ENCODE measurements at regions not wholly inside any gene's neighbourhood (a gene's known extent, or its start where the extent isn't known, plus 50 kb on each side); places are given as distances from the start of the nearest gene placed in this dataset.
A peak's percentile ranks its signal among the peaks of the same experiment; 100 is the strongest.

DNA sequence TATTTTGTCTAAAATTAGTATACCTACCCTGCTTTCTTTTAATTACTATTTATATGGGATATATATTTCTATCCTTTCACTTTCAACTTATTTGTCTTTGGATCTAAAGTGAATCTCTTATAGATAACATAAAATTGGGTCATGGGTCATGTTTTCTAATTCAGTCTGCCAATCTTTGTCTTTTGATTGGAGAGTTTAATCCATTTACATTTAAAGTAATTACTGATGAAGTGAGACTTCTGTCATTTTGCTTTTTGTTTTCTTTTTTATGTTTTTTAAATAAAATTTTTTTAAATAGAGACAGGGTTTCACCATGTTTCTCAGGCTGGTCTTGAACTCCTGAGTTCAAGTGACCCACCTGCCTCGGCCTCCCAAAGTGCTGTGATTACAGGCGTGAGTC lies 50.5 kb upstream of the PRDM1 start:
- DNase-seq (ENCODE audit: low read depth in 4 of 4, low spot score in 1 of 4): no peak

DNA sequence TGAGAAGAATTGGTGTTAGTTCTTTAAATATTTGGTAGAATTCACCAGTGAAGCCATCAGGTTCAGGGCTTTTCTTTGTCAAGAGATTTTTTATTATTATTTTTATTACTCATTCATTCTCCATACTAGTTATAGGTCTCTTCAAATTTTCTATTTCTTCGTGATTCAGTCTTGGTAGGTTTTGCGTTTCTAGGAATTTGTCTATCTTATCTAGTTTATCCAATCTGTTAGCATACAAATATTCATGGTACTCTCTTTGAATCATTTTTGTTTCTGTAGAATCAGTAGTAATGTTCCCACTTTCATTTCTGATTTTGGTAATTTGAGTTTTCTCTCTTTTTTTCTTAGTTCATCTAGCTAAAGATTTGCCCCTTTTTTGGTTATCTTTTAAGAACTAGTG lies 52.3 kb upstream of the PRDM1 start:
- DNase-seq (ENCODE audit: low read depth in 4 of 4, low spot score in 1 of 4): no peak

DNA sequence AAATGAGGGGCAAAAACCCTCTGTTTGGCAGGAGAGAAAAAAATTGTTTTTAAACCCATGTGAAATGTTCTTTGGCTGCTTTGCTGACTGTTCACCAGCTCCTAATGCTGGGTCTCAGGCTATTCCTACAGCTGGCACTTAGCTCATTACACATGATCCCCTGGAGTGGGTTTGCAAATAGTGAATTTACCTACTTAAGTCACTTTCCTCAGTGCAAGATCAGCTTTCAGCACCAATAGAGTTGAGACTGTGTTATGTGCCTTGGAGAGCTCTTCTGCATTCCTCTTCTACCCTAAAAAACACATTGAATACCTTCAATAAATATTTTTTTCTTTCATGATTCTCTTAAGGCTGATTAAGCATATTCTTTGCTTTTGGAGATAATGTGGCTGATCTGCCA lies 58.4 kb upstream of the PRDM1 start:
- no peak for DNase-seq (ENCODE audit: low read depth in 4 of 4, low spot score in 1 of 4)

DNA sequence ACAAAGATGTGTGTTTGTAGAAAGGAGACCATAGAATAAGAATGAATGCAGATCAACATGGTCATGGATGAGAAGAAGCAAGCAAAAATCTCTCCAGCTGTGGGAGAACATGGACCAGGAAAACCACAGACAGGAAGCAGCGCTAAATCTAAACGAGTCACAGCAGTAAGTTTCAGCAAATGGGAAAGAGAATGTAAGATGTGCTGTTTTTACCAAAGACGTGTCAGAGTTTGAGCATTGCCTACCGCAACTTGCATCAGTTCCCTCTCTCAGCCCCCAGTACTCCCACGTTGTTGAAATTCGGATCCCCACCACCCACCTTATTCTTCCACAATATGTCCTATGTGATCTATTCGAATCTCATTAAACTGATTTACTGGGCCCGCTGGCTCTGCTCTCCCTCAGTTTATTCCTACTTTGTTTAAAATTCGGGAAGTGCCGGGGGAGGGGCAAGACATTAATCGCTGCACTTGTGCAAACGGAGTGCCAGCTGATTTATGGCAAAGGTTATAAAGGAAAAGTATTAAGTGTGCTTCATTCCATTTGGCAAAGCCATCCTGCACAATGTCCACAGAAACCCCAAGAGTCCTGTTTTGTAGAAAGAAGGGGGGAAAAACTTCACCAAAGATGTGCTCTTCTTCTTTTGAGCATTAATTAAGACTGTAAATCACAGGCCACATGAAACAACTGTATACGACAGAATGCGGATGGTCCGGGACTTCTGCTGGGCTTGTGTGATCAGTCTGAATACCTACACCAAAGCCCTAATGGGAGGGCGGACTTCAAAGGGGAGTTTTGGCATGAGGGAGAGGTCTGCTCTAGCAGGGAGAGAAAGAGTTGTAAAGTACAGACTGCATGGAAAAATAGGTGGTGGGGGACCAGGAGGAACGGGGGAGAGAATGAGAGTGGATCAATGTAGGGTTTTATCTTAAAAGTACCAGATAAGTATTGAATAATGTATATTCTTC lies 59.1 kb upstream of the PRDM1 start:
- no peak for DNase-seq (ENCODE audit: low read depth in 4 of 4, low spot score in 1 of 4)

DNA sequence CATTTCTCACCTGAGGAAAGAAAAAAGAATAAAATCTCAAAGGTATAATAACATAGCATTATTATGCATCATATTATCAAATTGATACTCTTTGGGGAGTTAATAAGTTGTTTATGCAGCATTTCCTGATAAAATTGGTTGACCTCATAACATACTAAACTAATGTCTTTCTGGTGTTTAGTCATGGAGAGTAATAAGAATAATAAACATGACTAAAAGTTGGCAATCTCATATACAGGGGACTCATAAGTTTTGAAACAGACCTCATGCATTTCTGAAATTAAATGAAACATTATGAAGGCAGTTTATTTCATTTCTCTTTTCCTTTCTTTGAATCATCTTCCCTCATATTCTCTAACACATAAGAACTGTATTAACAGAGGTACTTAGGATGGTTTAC lies 60.5 kb upstream of the PRDM1 start:
- DNase-seq (ENCODE audit: low read depth in 4 of 4, low spot score in 1 of 4): no peak

DNA sequence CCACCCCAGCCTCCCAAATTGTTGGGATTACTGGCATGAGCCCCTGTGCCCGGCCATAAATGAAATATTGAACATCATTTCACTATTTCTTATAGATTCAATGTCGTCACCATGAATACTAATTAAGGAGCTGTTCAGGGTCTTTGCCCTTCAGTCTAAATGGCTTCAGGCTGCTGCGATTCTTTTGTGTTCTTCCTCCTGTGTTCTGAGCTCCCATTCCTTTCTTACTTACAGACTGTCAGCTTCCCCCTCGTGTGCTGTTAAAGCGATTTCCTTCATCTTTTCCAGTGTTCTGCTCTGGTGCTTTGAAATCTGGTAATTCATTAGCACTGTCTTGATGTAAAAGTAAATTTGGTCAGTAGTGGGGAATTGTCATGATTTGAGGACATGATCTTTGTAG lies 63.3 kb upstream of the PRDM1 start:
- DNase-seq (ENCODE audit: low read depth in 4 of 4, low spot score in 1 of 4): no peak

DNA sequence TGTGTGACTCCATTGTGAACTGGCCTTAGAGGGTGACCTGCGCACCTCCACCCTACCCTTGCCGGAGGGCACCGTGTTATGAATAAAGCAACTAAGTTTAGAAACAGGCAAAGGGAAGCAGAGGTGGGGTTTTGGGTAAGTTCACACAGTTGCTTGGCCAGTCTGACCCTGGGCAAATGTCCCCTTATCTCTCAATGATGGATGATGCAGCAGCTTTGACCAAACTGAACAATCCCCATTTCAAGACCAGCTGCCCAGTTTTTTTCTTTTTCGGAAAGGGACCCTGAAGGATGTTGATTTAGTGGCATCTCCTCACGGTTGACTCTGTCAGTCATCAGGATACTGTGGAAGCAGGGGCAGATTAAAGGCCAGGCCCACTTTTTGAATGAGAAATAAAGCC lies 68.7 kb upstream of the PRDM1 start:
- no peak for DNase-seq (ENCODE audit: low read depth in 4 of 4, low spot score in 1 of 4)

DNA sequence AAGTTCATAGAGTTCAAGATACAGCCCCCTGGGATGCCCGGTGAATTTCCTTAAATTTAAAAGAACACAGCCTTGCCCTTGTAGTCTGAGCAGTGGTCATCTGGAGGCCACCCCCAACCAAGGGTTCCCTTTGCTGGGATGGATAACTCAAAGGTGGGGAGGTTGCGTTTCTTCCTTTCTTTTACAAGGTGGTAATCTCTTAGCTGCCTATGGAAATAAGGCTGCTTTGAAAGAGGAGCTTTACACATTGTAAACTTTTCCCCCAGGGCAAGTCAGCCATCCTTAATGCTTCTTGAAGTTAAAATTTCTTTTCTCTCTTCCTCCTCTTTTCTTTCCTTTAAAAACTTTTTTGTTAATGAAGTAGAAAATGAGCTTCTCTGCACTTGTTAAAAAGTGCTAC lies 71.2 kb upstream of the PRDM1 start:
- no peak for DNase-seq (ENCODE audit: low read depth in 4 of 4, low spot score in 1 of 4)

DNA sequence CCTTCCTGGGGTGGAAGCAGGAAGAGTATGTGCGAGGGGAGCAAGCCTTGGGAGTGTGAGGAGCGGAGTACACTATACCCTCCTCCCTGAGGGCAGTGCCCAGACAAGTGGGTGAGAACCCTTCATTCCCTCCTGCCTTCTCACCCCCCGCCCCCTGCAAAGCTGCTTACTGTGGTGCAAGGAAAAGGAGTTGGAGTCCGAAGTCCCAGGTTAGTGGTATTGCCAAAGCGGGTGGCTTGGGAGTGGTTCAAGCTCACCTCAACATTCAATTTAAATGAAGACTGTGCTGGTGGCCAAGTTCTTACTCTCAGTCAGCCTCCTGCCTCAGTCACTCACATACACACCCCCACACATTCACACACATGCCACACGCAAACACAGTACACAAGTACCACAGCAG lies 74.7 kb upstream of the PRDM1 start:
- DNase-seq (ENCODE audit: low read depth in 4 of 4, low spot score in 1 of 4): no peak

DNA sequence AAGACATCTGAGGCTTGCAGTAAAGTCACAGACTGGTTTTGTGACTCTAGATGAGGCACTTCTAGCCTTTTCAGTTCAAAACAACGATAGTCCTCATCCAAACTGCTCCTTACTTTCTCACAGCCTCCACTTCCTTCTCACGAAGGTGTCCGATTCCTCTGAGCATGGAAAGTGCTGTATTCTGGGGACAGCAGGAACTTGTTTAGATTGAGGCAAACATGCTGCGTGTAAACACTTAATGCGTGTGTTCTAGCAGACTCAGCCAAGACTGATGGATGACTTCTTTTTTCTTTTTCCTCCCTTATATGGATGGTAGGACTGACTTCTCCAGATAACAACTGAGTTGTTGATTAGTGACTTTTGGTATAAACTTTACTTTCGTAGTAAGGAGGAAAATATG lies 80.2 kb upstream of the PRDM1 start:
- DNase-seq (ENCODE audit: low read depth in 4 of 4, low spot score in 1 of 4): no peak

DNA sequence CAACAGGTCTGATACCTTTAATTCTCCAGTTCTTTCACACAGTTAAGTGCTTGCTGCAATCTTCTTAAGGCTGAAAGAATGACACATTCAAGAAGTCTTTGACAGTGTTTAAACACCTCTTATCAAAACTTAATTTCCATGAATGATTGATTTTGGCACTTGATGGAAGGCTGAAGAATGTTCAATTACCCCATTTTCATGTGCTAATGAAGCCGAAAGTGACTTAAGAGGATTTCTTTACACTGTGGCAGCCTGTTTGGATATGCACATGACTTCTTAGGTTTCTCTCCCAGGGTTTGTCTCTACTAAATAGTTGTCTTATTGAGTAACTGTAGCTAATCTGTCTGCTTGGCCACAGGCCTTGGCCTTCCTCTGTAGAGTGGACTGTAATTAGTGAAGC lies 81.1 kb upstream of the PRDM1 start:
- no peak for DNase-seq (ENCODE audit: low read depth in 4 of 4, low spot score in 1 of 4)

DNA sequence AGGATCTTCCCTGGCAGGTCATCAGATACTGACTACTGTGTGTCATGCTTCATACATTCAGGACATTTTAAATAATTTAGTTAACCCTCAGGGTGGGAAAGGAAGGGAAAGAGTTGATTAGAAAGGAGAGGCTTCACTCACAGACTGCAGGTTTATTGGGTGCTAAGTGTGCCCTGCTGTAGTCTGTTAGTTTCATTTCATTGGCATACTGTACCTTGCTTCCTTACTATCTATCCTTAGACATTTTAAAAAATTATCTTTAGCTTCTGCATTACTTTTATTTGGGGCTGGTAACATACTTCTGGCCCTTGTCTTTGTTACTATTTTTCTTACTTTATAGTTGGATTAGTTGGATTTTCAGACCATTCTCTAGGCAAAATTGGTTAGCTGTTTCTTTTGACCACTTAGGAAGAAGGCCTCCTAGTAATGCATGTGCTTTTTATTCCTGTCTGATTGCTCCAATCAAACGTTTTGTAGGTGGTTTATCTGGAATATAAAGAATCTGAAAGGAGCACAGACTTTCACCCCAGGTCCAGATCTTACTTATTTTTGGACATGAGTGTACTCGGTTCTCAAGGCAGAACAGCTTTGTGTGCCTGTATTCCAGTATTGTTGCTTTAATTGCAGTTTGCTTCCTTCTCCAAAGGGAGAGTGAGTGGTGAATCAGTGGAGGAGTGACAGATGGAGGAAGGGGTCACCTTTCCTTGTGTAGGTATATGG lies 82.7 kb upstream of the PRDM1 start:
- no peak for DNase-seq (ENCODE audit: low read depth in 4 of 4, low spot score in 1 of 4)

DNA sequence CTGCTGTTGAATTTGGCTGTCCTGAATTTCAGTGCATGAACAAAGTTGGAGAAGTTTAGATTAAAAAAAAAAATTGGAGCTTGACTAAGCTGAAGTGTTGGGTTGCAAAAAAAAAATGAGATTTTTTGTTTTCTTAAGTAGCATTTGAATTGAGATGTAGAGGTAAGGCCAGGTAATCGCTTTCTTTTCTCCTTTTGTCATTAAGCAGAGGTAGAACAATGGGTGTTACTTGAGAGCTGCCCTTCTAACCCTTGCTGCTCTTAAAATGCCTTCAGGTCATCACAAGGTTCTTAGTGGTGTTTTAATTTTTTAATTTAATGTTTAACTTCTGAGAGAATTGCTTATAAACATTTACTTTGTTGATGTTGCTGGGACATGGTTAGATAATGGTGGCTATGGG lies 84.1 kb upstream of the PRDM1 start:
- DNase-seq (ENCODE audit: low read depth in 4 of 4, low spot score in 1 of 4): no peak

DNA sequence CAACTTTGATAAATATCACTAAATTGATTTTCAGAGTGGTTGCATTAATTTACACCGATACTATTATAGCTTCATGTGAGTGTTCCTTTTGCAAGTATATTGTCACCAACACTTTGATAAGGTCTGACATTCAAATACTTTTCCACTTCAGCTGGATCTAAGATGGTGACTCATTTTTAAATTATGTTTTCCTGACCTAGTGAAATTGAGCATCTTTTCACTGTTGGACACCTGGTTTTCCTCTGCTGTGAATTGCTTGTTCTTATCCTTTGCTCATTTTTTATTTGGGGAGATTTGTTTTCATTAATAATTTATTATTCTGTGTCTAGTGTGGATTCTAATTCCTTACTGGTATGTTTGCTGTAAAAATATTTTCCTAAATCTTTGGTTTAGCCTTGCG lies 85.2 kb upstream of the PRDM1 start:
- no peak for DNase-seq (ENCODE audit: low read depth in 4 of 4, low spot score in 1 of 4)

DNA sequence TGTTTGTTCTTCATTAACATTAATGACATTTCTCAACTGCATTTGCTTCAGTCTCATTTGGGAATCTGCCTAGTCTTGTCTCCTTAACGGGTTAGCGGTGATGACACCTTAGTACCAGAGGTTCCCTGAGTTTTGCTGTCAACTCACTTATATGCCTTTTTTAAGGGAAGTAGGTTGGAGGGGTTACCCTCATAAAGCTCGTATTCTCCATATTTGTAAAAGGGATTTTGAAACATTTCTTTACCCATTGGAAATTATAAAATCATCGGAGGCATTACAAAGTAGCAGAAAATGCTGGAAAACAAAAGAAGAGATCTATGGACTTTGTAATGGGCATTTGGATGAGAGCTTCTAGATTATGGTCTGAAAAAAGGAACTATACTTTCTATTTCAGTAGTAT lies 88.7 kb upstream of the PRDM1 start:
- DNase-seq (ENCODE audit: low read depth in 4 of 4, low spot score in 1 of 4): no peak

DNA sequence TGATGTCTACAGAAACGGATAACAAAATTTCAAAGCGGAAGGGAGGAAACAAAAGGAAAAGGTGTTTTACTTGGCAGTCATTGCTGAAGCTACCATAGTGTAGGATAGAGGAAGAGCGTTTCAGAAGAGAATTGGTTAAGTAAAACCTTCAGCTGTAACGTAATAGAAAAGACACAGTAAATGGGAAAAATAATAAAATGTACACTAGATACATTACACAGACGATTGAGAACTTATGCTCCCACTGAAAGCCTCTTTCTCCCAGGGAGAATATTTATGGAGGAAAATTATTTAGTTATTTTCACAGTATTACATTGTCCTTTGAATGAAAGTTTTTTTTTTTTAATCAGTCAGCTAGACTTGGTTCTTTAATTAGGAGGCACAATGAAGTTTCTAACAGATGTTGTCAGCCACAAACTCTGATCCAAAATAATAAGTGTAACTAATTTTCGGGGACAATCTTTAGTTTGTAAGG lies 90.7 kb upstream of the PRDM1 start:
- DNase-seq (ENCODE audit: low read depth in 4 of 4, low spot score in 1 of 4): no peak

DNA sequence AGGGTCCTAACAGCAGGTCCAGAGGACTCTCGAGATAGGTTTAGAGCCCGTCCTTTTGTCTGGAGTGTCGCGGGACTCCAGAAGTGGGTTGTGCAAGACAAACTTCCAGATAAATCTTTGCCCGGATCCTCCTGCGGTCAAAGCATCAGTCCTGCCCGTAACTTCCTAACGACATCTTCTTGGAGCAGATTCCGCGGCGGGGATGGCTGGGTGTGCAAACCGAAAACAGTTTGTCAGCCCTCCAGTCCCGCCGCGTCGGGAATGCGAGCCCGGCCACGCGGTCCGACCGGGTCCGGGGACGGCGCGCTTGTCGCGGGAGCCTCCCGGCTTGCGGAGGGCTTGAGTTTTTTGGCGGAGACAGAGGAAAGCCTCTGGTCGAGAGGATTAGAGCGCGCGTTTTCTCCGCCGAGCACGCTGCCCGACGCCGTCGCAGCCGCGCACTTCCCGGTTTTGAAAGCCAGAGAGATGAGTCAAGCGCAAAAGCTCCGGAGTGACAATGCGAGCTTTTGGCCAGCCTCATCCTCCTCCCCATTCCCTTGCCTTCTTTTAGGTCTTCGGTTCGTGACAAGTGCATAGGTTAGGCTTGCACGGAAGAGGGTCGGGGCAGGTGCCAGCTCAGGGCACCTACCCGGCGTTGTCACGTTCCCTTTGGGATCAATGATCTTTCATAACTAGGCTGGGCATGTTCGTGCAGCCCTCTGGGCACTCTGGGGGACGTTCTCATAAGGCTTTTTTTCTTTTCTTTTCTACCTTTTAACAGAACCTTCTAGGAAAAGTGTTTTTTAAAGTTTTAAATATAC lies 91.3 kb upstream of the PRDM1 start:
- DNase-seq (ENCODE audit: low read depth in 4 of 4, low spot score in 1 of 4): no peak

DNA sequence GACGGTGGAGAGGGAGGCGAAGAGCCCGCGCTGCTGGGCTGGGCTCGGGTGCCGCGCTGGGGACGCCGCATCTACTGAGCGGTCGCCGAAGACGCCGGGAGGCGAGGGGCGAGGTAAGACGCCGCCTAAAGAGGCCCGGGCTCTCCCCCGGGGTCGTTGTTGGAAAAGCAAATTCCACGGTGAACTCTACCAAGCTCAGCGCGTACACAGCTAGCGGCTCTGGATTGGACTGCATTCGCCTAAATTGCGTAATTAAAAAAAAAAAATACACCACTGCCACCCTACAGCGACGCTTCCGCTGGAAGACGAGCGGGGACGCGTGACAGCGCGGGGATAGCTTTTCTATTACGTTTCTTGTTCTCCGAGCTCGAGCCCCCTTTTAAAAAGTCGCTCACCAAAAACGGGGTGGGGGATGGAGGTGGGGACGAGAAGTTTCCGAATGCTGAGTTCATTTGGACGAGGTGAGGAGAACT lies 92.0 kb upstream of the PRDM1 start:
- DNase-seq (ENCODE audit: low read depth in 4 of 4, low spot score in 1 of 4): no peak

DNA sequence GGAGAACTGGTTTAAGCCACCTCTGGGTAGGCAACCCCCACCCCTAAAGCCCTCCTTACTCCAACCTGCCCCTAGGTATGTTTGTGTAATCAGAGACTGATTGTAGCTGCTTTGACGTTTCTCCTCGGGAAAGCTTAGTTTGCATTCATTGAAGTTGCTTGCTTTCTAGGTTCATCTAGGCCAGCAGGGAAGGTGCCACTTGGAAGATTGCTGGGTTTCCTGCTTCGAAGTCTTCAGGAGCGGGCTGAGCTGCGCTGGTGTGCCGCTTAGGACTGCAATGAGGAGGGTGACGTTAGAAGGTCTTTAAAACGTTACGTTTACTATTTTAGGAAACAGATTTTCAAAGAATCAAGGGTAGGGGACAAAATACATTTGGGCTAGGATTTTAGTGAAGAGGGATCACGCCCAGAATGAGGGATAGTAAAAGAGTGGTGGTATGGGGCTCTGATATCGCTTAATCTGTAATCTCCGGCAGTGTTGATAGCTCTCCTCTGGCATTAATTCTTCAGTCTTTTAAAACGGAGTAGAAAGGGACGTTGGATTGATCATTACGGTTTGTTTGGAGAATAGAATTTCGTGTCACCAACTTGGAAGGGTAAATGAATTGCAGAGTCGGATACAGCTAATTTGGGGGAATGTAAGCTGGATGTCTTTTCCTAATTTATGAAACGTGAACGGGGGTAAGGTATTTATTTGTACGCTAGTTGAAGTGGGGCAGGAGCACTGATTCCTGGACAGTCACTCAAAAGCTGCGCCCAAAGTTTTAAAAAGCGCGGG lies 92.6 kb upstream of the PRDM1 start:
- no peak for DNase-seq (ENCODE audit: low read depth in 4 of 4, low spot score in 1 of 4)

DNA sequence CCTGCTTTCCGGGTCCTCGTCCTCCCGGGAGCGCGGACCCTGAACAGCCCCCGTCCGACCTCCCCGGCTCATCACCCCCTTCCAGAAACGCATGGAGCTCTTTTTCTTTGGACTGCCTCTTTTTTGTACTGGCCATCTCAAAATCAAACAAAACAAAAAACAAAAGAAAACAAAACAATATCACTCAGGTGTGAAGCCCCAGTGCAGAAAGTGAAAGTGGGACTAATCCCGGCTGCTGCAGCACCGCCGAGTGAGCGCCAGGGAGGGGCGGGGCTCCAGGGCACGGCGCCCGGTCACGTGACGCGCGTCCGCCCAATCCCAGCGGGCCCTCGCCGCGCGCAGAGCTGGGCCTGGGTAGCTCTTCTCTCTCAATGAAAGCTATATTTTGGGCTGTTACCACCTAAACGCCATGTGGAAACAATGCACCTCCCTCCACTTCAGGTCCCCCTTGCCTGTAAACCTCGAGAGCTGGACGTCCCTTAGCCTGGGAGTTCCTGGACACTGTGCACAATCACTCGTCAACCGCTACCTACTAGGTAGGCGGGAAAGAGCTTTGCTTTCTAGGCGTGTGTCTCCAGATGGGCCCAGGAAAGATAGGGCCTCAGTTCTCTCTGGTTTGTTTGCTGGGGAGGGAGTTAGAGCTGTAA lies 93.7 kb upstream of the PRDM1 start:
- DNase-seq (ENCODE audit: low read depth in 4 of 4, low spot score in 1 of 4): peak; percentile 65 to 78 (median 73)

All from stimulated activated CD4-positive, alpha-beta T cell treated with anti-CD3 and anti-CD28 coated beads, Interleukin-1b, Interleukin-23, amount 100 ng/mL, for 24 hours (primary cell).